ENCODE measurements at regions not wholly inside any gene's neighbourhood (a gene's known extent, or its start where the extent isn't known, plus 50 kb on each side); places are given as distances from the start of the nearest gene placed in this dataset.

DNA sequence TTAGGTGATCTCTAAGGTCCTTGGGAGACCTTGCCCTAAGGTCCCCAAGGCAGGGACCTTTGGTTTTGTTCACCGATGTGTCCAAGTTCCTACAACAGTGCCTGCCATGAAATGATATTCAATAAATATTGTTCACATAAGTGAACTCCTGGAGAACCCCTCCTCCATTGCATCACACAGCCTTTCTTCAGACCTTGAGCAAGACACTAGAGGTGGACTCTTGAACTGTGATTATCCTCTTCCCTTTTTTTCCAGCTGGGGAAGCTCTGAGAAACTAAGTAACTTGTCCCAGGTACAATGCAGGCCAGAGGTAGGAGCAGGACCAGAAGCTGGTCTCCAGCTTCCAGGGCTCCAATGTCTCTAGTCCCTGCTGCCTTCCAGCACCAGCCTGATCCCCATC lies 76.6 kb upstream of the LMO1 start:
- Histone ChIP-seq H3K4me3 (ENCODE audit: low read length) (no peak overlapping the region), H3K9me3 (ENCODE audit: insufficient read depth, low read depth, low read length) (no peaks in the 10 kb centered on the region), H3K36me3 (ENCODE audit: insufficient read depth, low read length) (no peaks in the 10 kb centered on the region), H3K9ac (ENCODE audit: low read depth, low read length) (no peak overlapping the region), H3K27ac (ENCODE audit: low read depth, low read length) (no peak overlapping the region), H3K4me1 (ENCODE audit: insufficient read depth, low read length) (peaks cover 19% of the 10 kb centered on the region), H3K27me3 (ENCODE audit: insufficient read depth, low read length) (no peaks in the 10 kb centered on the region)
- WGBS, result 91% methylated on average over 1 of the region's 1 CpG

- Histone ChIP-seq H3K9ac (ENCODE audit: low read depth, low read length) (no peak overlapping the region), H3K36me3 (ENCODE audit: insufficient read depth, low read length) (no peaks in the 10 kb centered on the region), H3K9me3 (ENCODE audit: insufficient read depth, low read depth, low read length) (no peaks in the 10 kb centered on the region), H3K27ac (ENCODE audit: low read depth, low read length) (no peak overlapping the region), H3K27me3 (ENCODE audit: insufficient read depth, low read length) (no peaks in the 10 kb centered on the region), H3K4me1 (ENCODE audit: insufficient read depth, low read length) (peaks cover 19% of the 10 kb centered on the region), H3K4me3 (ENCODE audit: low read length) (no peak overlapping the region)
- WGBS, result 90% methylated on average over 25 of the region's 25 CpGs
Measured at GRCh38 chr11:8339592-8340022, 75.9 kb upstream of the LMO1 start.

- peaks cover 29% of the 10 kb centered on the region for H3K4me1 ChIP-seq (ENCODE audit: insufficient read depth, low read length)
- no peaks in the 10 kb centered on the region for H3K9me3 ChIP-seq (ENCODE audit: insufficient read depth, low read depth, low read length)
- H3K4me3 ChIP-seq (ENCODE audit: low read length), result no peak overlapping the region
- H3K9ac ChIP-seq (ENCODE audit: low read depth, low read length), result no peak overlapping the region
- 63% methylated on average over 8 of the region's 8 CpGs for whole genome bisulfite sequencing
- H3K27ac ChIP-seq (ENCODE audit: low read depth, low read length), result no peak overlapping the region
- H3K27me3 ChIP-seq (ENCODE audit: insufficient read depth, low read length), result no peaks in the 10 kb centered on the region
- H3K36me3 ChIP-seq (ENCODE audit: insufficient read depth, low read length), result no peaks in the 10 kb centered on the region
Measured at GRCh38 chr11:8338138-8338537, 74.5 kb upstream of the LMO1 start.

DNA sequence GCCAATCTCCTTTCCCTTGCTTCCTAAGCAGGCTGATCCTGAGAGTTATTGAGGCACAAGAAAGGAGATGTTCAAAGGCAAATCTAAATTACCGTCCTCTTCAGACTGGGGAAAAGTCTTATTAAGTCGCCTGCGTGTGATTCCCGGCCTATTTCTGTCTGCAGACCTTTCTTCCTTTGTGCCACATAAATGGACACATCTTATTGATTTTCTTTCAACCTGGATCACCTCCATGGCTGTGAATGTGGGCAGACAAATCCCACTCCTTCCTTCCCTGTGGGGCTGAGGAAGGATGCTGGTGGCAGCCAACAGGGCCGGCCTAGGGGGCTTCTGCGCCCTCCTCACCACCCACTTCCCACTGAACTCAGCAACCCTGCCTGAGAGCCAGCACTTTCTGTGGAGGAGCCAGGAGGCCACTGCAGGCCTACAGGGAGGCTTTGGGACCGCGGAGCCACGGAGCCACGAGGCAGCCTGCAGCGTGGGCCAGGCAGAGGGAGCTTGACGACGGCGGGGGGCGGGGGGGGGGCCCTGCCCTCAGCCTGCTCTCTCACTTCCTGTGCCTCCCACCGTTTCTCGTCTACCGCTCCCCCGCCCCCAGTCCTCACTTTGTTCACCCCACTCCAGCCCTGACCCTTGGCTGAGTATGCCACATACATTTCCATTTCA lies 73.6 kb upstream of the LMO1 start:
- H3K36me3 ChIP-seq (ENCODE audit: insufficient read depth, low read length), result no peaks in the 10 kb centered on the region
- no peak overlapping the region for H3K9ac ChIP-seq (ENCODE audit: low read depth, low read length)
- 81% methylated on average over 19 of the region's 19 CpGs for WGBS
- H3K27me3 ChIP-seq (ENCODE audit: insufficient read depth, low read length), result no peaks in the 10 kb centered on the region
- H3K9me3 ChIP-seq (ENCODE audit: insufficient read depth, low read depth, low read length), result no peaks in the 10 kb centered on the region
- no peak overlapping the region for H3K27ac ChIP-seq (ENCODE audit: low read depth, low read length)
- H3K4me1 ChIP-seq (ENCODE audit: insufficient read depth, low read length), result peaks cover 27% of the 10 kb centered on the region
- H3K4me3 ChIP-seq (ENCODE audit: low read length), result no peak overlapping the region

DNA sequence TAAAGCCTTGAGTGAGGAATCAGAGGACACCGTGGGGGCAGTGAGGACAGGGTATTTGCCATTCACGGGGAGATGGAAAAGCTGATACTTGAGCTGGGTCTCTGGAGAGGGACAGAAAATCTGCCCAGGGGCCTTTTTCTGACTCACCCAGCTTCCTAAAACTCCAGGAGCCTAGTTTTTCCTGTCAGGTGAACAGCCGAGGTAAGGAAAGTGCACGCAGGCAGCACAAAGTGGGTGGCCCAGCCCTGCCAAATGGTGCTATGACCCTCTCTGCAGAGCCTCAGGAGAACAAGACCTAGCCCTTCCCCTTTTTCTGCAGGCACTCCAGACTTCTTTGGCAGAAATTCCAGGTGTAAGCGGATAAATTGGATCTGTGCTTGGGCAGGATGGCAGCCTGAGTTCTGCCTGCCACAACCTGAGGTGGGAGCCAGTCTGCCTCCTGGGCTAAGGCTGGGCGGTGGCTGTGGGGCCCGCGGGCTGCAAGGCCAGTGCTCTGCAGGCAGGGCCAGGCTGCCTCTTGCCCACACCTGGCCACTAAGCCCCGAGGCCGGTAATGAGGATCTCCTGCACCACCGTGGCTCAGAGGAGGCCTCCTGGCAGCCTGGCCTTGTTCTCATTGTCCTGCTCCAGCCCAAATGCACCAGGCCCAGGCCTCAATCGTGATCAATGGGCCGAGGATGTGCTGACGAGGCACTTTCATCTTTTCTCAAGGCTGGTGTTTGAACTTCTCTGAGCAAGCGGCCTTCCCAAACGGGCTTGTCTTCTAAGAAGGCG lies 72.9 kb upstream of the LMO1 start:
- Histone ChIP-seq H3K4me3 (ENCODE audit: low read length) (no peak overlapping the region), H3K27me3 (ENCODE audit: insufficient read depth, low read length) (no peaks in the 10 kb centered on the region), H3K9me3 (ENCODE audit: insufficient read depth, low read depth, low read length) (no peaks in the 10 kb centered on the region), H3K36me3 (ENCODE audit: insufficient read depth, low read length) (no peaks in the 10 kb centered on the region), H3K9ac (ENCODE audit: low read depth, low read length) (no peak overlapping the region), H3K4me1 (ENCODE audit: insufficient read depth, low read length) (peaks cover 20% of the 10 kb centered on the region; the same call in 1 of the 2 replicates), H3K27ac (ENCODE audit: low read depth, low read length) (no peak overlapping the region)
- WGBS, result 79% methylated on average over 17 of the region's 17 CpGs

GRCh38 chr11:8335683-8336082 lies 72.0 kb upstream of the LMO1 start:
- Histone ChIP-seq H3K27ac (ENCODE audit: low read depth, low read length) (no peak overlapping the region), H3K9me3 (ENCODE audit: insufficient read depth, low read depth, low read length) (no peaks in the 10 kb centered on the region), H3K27me3 (ENCODE audit: insufficient read depth, low read length) (no peaks in the 10 kb centered on the region), H3K4me3 (ENCODE audit: low read length) (no peak overlapping the region), H3K36me3 (ENCODE audit: insufficient read depth, low read length) (no peaks in the 10 kb centered on the region), H3K9ac (ENCODE audit: low read depth, low read length) (no peak overlapping the region), H3K4me1 (ENCODE audit: insufficient read depth, low read length) (peaks cover 17% of the 10 kb centered on the region; the same call in 1 of the 2 replicates)
- WGBS, result 90% methylated on average over 7 of the region's 7 CpGs

- Histone ChIP-seq H3K4me3 (ENCODE audit: low read length) (no peak overlapping the region), H3K9me3 (ENCODE audit: insufficient read depth, low read depth, low read length) (no peaks in the 10 kb centered on the region), H3K9ac (ENCODE audit: low read depth, low read length) (no peak overlapping the region), H3K27ac (ENCODE audit: low read depth, low read length) (no peak overlapping the region), H3K27me3 (ENCODE audit: insufficient read depth, low read length) (no peaks in the 10 kb centered on the region), H3K36me3 (ENCODE audit: insufficient read depth, low read length) (no peaks in the 10 kb centered on the region), H3K4me1 (ENCODE audit: insufficient read depth, low read length) (peaks cover 17% of the 10 kb centered on the region; the same call in 1 of the 2 replicates)
- WGBS, result 84% methylated on average over 8 of the region's 8 CpGs
Measured at GRCh38 chr11:8335186-8335585, 71.5 kb upstream of the LMO1 start.

- no peaks in the 10 kb centered on the region for H3K36me3 ChIP-seq (ENCODE audit: insufficient read depth, low read length)
- H3K9me3 ChIP-seq (ENCODE audit: insufficient read depth, low read depth, low read length), result no peaks in the 10 kb centered on the region
- no peaks in the 10 kb centered on the region for H3K27me3 ChIP-seq (ENCODE audit: insufficient read depth, low read length)
- H3K9ac ChIP-seq (ENCODE audit: low read depth, low read length), result no peak overlapping the region
- 42% methylated on average over 7 of the region's 7 CpGs for WGBS
- no peak overlapping the region for H3K27ac ChIP-seq (ENCODE audit: low read depth, low read length)
- H3K4me1 ChIP-seq (ENCODE audit: insufficient read depth, low read length), result peaks cover 29% of the 10 kb centered on the region
- no peak overlapping the region for H3K4me3 ChIP-seq (ENCODE audit: low read length)
Measured at GRCh38 chr11:8333811-8334401, 70.2 kb upstream of the LMO1 start.

DNA sequence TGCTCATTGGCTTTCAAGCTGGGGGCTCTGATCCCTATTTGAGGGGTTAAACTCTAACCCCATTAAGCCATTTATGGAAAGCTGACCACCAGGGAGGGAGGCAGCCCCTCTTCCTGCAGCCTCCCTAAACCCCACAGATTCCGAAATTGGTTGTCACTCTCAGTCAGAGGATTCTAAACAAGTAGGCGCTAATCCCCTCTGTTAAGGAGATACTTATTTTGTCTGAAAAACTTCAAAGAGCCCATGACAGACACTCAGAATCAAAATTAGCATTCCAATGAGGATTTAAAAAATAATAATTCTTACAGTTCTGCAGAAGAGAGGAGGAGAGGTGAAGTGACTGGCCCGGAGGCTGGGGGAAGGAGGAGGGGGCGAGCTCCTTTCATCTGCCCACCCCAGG lies 69.7 kb upstream of the LMO1 start:
- H3K9me3 ChIP-seq (ENCODE audit: insufficient read depth, low read depth, low read length), result no peaks in the 10 kb centered on the region
- H3K4me3 ChIP-seq (ENCODE audit: low read length), result no peak overlapping the region
- no peaks in the 10 kb centered on the region for H3K36me3 ChIP-seq (ENCODE audit: insufficient read depth, low read length)
- peaks cover 29% of the 10 kb centered on the region for H3K4me1 ChIP-seq (ENCODE audit: insufficient read depth, low read length)
- no peak overlapping the region for H3K27ac ChIP-seq (ENCODE audit: low read depth, low read length)
- 44% methylated on average over 4 of the region's 4 CpGs for WGBS
- H3K9ac ChIP-seq (ENCODE audit: low read depth, low read length), result no peak overlapping the region
- H3K27me3 ChIP-seq (ENCODE audit: insufficient read depth, low read length), result no peaks in the 10 kb centered on the region

DNA sequence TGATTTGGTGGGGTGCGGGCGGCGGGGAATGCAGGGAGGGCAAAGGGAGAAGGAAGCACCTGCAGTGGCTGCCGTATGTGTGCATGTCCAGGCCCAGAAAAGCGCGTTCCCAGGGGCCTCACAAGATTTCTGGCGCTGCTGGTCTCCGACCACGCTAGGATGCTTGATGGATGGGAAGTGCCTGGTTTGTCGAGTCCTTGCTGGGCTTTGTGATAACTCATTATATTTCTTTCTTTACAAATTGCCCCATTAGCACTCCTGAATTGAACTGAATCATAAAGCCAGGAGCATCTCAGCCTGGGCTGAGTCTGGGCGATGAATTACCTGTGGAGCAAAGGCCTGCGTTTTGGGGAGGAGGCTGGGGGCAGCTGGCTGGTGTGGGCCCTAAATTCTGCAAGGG lies 69.2 kb upstream of the LMO1 start:
- Histone ChIP-seq H3K4me1 (ENCODE audit: insufficient read depth, low read length) (peaks cover 29% of the 10 kb centered on the region), H3K27me3 (ENCODE audit: insufficient read depth, low read length) (no peaks in the 10 kb centered on the region), H3K9ac (ENCODE audit: low read depth, low read length) (no peak overlapping the region), H3K27ac (ENCODE audit: low read depth, low read length) (no peak overlapping the region), H3K9me3 (ENCODE audit: insufficient read depth, low read depth, low read length) (no peaks in the 10 kb centered on the region), H3K4me3 (ENCODE audit: low read length) (no peak overlapping the region), H3K36me3 (ENCODE audit: insufficient read depth, low read length) (no peaks in the 10 kb centered on the region)
- WGBS, result 78% methylated on average over 12 of the region's 12 CpGs

DNA sequence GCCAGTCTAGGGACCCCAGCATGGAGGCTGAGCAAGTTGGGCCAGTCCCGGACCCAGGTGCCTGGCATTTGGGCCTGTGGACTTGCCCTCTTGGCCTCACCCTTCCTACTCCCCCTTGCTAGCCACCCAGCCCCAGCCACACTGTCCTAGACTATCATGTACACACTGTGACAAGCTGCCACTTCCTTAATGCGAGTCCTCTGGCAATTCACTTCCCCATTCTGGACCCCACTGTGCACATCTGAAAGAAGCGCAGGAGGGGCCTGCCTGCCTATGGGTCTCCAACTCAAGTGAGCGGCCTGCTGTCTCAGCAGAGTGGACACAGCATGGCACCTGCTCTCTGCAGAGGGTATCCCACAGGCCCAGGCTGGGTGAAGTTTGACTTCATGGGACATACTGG lies 68.5 kb upstream of the LMO1 start:
- no peak overlapping the region for H3K4me3 ChIP-seq (ENCODE audit: low read length)
- H3K9ac ChIP-seq (ENCODE audit: low read depth, low read length), result no peak overlapping the region
- peaks cover 31% of the 10 kb centered on the region for H3K4me1 ChIP-seq (ENCODE audit: insufficient read depth, low read length)
- H3K9me3 ChIP-seq (ENCODE audit: insufficient read depth, low read depth, low read length), result no peaks in the 10 kb centered on the region
- H3K27ac ChIP-seq (ENCODE audit: low read depth, low read length), result no peak overlapping the region
- 92% methylated on average over 4 of the region's 4 CpGs for WGBS
- no peaks in the 10 kb centered on the region for H3K27me3 ChIP-seq (ENCODE audit: insufficient read depth, low read length)
- H3K36me3 ChIP-seq (ENCODE audit: insufficient read depth, low read length), result no peaks in the 10 kb centered on the region
